ENCODE measurements at regions not wholly inside any gene's neighbourhood (a gene's known extent, or its start where the extent isn't known, plus 50 kb on each side); places are given as distances from the start of the nearest gene placed in this dataset.

GRCh38 chr13:91053318-91054065 is 294.0 kb upstream of the MIR17HG start:
- TF ChIP-seq CTCF (conservative IDR thresholded peaks at IDR 0.05; ENCODE audit: low read depth, low read length) = no peak
- TF ChIP-seq CEBPB (IDR thresholded peaks at IDR 0.05; ENCODE audit: low read depth, low read length) = no peak

All from IMR-90 (cell line).